HEK293 (cell line): ENCODE measurements at regions not wholly inside any gene's neighbourhood (a gene's known extent, or its start where the extent isn't known, plus 50 kb on each side); places are given as distances from the start of the nearest gene placed in this dataset.

ENCODE experiments used
- SCRT2 ChIP-seq: fragments of 450-650 bp; formaldehyde crosslinking; IDR thresholded peaks from 2 replicates; pipeline ENCODE4 v1.5.1; 2016; ENCODE audit warnings: missing biosample characterization, missing genetic modification characterization
- ZNF169 ChIP-seq: fragments of 450-650 bp; formaldehyde crosslinking; IDR thresholded peaks from 2 replicates; pipeline ENCODE4 v1.5.1; 2016; ENCODE audit warnings: missing biosample characterization, missing genetic modification characterization
- TF ChIP-seq, protein P1 (sequence below): fragments of 450-650 bp; formaldehyde crosslinking; IDR thresholded peaks from 2 replicates; pipeline ENCODE4 v1.5.1; 2016; ENCODE audit warnings: missing biosample characterization, missing genetic modification characterization

DNA sequence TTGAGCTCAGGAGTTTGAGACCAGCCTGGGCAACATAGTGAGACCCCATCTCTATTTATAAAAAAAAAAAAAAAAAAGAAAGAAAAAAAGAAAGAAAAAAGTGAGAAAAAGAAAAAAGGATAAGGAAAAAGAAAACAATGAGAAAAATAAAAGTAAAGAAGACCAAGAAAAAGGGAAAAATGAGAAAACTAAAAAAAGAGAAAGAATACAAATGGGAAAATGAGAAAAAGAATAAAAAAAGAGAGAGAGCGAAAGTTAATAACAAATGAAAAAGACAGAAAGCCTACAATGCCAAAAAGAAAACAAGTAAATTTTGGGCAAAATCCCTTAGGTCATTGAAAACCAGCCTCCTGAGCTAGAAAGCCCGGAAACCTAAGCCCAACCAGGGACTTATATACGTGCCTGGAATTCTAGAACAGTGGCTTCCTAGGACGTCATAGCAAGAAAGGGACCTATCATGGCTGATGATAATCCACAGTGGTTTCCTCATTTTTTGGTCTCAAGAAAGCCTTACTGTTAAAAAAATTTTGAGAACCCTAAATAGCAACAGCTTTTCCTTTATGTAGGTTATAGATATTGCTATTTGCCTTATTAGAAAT, 131.7 kb upstream of the CLINT1 start:
- TF ChIP-seq, protein P1, sequence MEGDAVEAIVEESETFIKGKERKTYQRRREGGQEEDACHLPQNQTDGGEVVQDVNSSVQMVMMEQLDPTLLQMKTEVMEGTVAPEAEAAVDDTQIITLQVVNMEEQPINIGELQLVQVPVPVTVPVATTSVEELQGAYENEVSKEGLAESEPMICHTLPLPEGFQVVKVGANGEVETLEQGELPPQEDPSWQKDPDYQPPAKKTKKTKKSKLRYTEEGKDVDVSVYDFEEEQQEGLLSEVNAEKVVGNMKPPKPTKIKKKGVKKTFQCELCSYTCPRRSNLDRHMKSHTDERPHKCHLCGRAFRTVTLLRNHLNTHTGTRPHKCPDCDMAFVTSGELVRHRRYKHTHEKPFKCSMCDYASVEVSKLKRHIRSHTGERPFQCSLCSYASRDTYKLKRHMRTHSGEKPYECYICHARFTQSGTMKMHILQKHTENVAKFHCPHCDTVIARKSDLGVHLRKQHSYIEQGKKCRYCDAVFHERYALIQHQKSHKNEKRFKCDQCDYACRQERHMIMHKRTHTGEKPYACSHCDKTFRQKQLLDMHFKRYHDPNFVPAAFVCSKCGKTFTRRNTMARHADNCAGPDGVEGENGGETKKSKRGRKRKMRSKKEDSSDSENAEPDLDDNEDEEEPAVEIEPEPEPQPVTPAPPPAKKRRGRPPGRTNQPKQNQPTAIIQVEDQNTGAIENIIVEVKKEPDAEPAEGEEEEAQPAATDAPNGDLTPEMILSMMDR (tag by site-specific recombination), result no peak
- no peak for TF ChIP-seq ZNF169
- TF ChIP-seq SCRT2 (tag by site-specific recombination), result no peak
